ENCODE measurements at regions not wholly inside any gene's neighbourhood (a gene's known extent, or its start where the extent isn't known, plus 50 kb on each side); places are given as distances from the start of the nearest gene placed in this dataset.

GRCh38 chr4:167956676-167957075, 135.7 kb upstream of the ANXA10 start:
- Histone ChIP-seq H3K27me3 (no peaks in the 10 kb centered on the region), H3K36me3 (no peaks in the 10 kb centered on the region), H3K4me1 (no peaks in the 10 kb centered on the region), H3K27ac (no peak overlapping the region), H3K9me3 (peaks cover 0 to 4% of the 10 kb centered on the region in 2 donors), H3K4me3 (no peak overlapping the region)
- in situ Hi-C loops (cut with MboI; ENCODE audit: low pct_ligation_motif_present in 1 of 4, low pct_unique_long_range_greater_than_20kb in 1 of 4, low sequenced_read_pairs in 3 of 4), result no loop called here
- TF ChIP-seq CTCF (IDR thresholded peaks at IDR 0.05) (no peak), POLR2AphosphoS5 (IDR thresholded peaks at IDR 0.05) (no peak), EP300 (IDR thresholded peaks at IDR 0.05; ENCODE audit: low read depth) (no peak), POLR2A (IDR thresholded peaks at IDR 0.05) (no peak)
- intact Hi-C loops (cut with DNase I; ENCODE audit: low total_unique reads), result no loop called here
- no peak for DNase-seq

DNA sequence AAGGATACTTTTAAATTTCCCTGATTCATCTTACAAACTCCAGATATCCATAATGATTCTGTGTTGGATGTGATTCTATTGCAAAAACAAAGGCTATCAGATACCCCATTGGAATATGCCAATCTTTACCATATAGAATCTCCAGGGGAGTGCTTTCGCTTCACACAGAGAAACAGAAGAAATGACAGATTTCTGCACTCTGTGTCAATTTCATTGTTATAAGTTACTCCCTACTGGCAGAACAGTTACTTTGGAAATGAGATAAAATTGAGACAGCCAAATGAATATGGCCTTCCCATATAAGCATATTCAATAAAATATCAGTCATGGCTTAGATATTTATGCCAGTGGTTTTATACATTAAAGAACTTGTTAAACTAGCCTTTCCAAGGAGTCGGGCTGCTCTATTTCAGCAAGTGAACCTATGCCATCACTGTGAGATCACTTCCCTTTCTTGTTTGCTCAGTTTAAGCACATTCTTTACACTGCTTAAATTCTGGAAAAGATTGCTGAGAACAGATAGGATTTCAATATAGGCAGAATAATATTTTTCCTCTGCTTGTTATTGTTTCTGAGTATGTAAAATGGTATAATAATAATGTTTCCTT, 127.5 kb upstream of the ANXA10 start:
- no peaks in the 10 kb centered on the region for H3K27me3 ChIP-seq
- H3K4me3 ChIP-seq, result no peak overlapping the region
- no peaks in the 10 kb centered on the region for H3K9me3 ChIP-seq
- in situ Hi-C loops (cut with MboI; ENCODE audit: low pct_ligation_motif_present in 1 of 4, low pct_unique_long_range_greater_than_20kb in 1 of 4, low sequenced_read_pairs in 3 of 4), result no loop called here
- H3K36me3 ChIP-seq, result no peaks in the 10 kb centered on the region
- H3K4me1 ChIP-seq, result no peaks in the 10 kb centered on the region
- WGBS, 2 donors (ENCODE audit: low coverage in 1 of 2), result 79 to 80% methylated on average over 2 of the region's 2 CpGs
- no peak overlapping the region for H3K27ac ChIP-seq
- TF ChIP-seq POLR2AphosphoS5 (IDR thresholded peaks at IDR 0.05), result no peak
- no peak for TF ChIP-seq CTCF (IDR thresholded peaks at IDR 0.05)
- TF ChIP-seq POLR2A (IDR thresholded peaks at IDR 0.05), result no peak
- TF ChIP-seq EP300 (IDR thresholded peaks at IDR 0.05; ENCODE audit: low read depth), result no peak
- no peak for DNase-seq
- intact Hi-C loops (cut with DNase I; ENCODE audit: low total_unique reads), result no loop called here

GRCh38 chr4:167966143-167966542, 126.2 kb upstream of the ANXA10 start:
- Histone ChIP-seq H3K27me3 (no peaks in the 10 kb centered on the region), H3K27ac (no peak overlapping the region), H3K4me1 (no peaks in the 10 kb centered on the region), H3K36me3 (no peaks in the 10 kb centered on the region), H3K9me3 (peaks cover 0 to 6% of the 10 kb centered on the region in 2 donors), H3K4me3 (no peak overlapping the region)
- DNase-seq, result no peak
- 75 to 95% methylated on average over 2 of the region's 2 CpGs for WGBS, 2 donors (ENCODE audit: low coverage in 1 of 2)
- no peak for TF ChIP-seq POLR2AphosphoS5 (IDR thresholded peaks at IDR 0.05)
- TF ChIP-seq POLR2A (IDR thresholded peaks at IDR 0.05), result no peak
- TF ChIP-seq EP300 (IDR thresholded peaks at IDR 0.05; ENCODE audit: low read depth), result no peak
- no peak for TF ChIP-seq CTCF (IDR thresholded peaks at IDR 0.05)
- intact Hi-C loops (cut with DNase I; ENCODE audit: low total_unique reads) (no loop called here), in situ Hi-C loops (cut with MboI; ENCODE audit: low pct_ligation_motif_present in 1 of 4, low pct_unique_long_range_greater_than_20kb in 1 of 4, low sequenced_read_pairs in 3 of 4) (no loop called here)

DNA sequence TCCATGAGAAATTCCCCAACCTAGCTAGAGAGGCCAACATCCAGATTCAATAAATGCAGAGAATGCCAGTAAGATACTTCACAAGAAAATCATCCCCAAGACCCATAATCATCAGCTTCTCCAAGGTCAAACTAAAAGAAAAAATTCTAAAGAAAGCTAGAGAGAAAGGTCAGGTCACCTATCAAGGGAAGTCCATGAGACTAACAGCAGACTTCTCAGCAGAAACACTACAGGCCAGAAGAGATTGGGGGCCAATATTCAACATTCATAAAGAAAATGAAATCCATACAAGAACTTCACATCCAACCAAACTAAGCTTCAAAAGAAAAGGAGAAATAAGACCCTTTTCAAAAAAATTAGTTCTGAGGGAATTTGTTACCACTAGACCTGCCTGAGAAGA, 118.8 kb upstream of the ANXA10 start:
- Histone ChIP-seq H3K9me3 (peaks cover 6% of the 10 kb centered on the region in 2 donors), H3K4me1 (no peaks in the 10 kb centered on the region), H3K27me3 (no peaks in the 10 kb centered on the region), H3K27ac (no peak overlapping the region), H3K4me3 (no peak overlapping the region), H3K36me3 (no peaks in the 10 kb centered on the region)
- TF ChIP-seq POLR2A (IDR thresholded peaks at IDR 0.05), result no peak
- intact Hi-C loops (cut with DNase I; ENCODE audit: low total_unique reads), result no loop called here
- in situ Hi-C loops (cut with MboI; ENCODE audit: low pct_ligation_motif_present in 1 of 4, low pct_unique_long_range_greater_than_20kb in 1 of 4, low sequenced_read_pairs in 3 of 4), result no loop called here
- no peak for DNase-seq

DNA sequence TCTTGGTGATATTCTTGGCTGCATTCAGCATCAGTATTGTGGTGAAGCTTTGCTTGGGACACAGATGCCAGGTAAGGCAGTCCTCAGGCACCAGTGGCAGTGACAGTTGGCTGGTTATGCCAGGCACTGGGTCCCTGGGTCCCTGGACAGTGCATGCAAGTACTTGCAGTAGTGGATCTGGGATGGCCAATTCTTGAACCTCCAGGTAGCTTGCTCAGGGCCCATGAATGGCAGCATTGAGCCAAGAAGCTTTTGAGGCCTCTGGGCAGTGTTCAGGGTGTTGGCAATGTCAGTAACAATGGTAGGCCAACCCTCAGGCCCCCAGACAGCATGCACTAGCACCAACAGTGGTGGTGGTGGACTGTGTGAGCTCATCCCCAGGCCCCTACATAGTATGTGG, 106.8 kb upstream of the ANXA10 start:
- H3K27ac ChIP-seq, result no peak overlapping the region
- no peaks in the 10 kb centered on the region for H3K4me1 ChIP-seq
- no peak overlapping the region for H3K4me3 ChIP-seq
- no peaks in the 10 kb centered on the region for H3K36me3 ChIP-seq
- no peak for DNase-seq
- no peak for TF ChIP-seq POLR2A (IDR thresholded peaks at IDR 0.05)
- TF ChIP-seq CTCF (IDR thresholded peaks at IDR 0.05), result no peak
- TF ChIP-seq EP300 (IDR thresholded peaks at IDR 0.05; ENCODE audit: low read depth), result no peak
- TF ChIP-seq POLR2AphosphoS5 (IDR thresholded peaks at IDR 0.05), result no peak
- in situ Hi-C loops (cut with MboI; ENCODE audit: low pct_ligation_motif_present in 1 of 4, low pct_unique_long_range_greater_than_20kb in 1 of 4, low sequenced_read_pairs in 3 of 4), result no loop called here
- intact Hi-C loops (cut with DNase I; ENCODE audit: low total_unique reads), result no loop called here
- H3K9me3 ChIP-seq, result no peaks in the 10 kb centered on the region
- no peaks in the 10 kb centered on the region for H3K27me3 ChIP-seq

Measured in transverse colon (tissue), 4 donors.